ENCODE measurements at regions not wholly inside any gene's neighbourhood (a gene's known extent, or its start where the extent isn't known, plus 50 kb on each side); places are given as distances from the start of the nearest gene placed in this dataset.

GRCh38 chr18:66900837-66901236, 296.9 kb upstream of the CDH19 start:
- no peak for TF ChIP-seq CTCF (IDR thresholded peaks at IDR 0.05)
- TF ChIP-seq POLR2A (IDR thresholded peaks at IDR 0.05) = no peak
